BLaER1 (cell line): ENCODE measurements at regions not wholly inside any gene's neighbourhood (a gene's known extent, or its start where the extent isn't known, plus 50 kb on each side); places are given as distances from the start of the nearest gene placed in this dataset.

Experiments used
- H3K27ac ChIP-seq: shearing (Covaris generic); formaldehyde crosslinking; 2 replicates; pipeline ENCODE4 v1.8.1; 2022
- H3K27me3 ChIP-seq: shearing (Covaris generic); formaldehyde crosslinking; 2 replicates; pipeline ENCODE4 v1.8.1; 2022
- H3K36me3 ChIP-seq: shearing (Covaris generic); formaldehyde crosslinking; 2 replicates; pipeline ENCODE4 v1.8.1; 2022
- H3K4me1 ChIP-seq: shearing (Covaris generic); formaldehyde crosslinking; 2 replicates; pipeline ENCODE4 v1.8.1; 2022
- H3K4me2 ChIP-seq: shearing (Covaris generic); formaldehyde crosslinking; 2 replicates; pipeline ENCODE4 v1.8.1; 2022
- H3K4me3 ChIP-seq: shearing (Covaris generic); formaldehyde crosslinking; 2 replicates; pipeline ENCODE4 v1.8.1; 2022
- H3K9ac ChIP-seq: shearing (Covaris generic); formaldehyde crosslinking; 2 replicates; pipeline ENCODE4 v1.8.1; 2022
- H3K9me3 ChIP-seq: shearing (Covaris generic); formaldehyde crosslinking; 2 replicates; pipeline ENCODE4 v1.8.1; 2022
- H4K20me1 ChIP-seq: shearing (Covaris generic); formaldehyde crosslinking; 2 replicates; pipeline ENCODE4 v1.8.1; 2022
- Cebpa-rat ChIP-seq: shearing (Covaris generic); IDR thresholded peaks from 2 replicates; pipeline ENCODE4 v1.8.1; 2022

GRCh38 chr5:5593391-5593790 is 170.9 kb downstream of the ICE1 start:
- Histone ChIP-seq H3K9me3 (no peaks in the 10 kb centered on the region), H3K36me3 (no peaks in the 10 kb centered on the region), H3K9ac (no peak overlapping the region), H3K27me3 (no peaks in the 10 kb centered on the region), H4K20me1 (no peaks in the 10 kb centered on the region), H3K4me2 (no peak overlapping the region), H3K4me3 (no peak overlapping the region), H3K4me1 (no peaks in the 10 kb centered on the region), H3K27ac (no peak overlapping the region)
- TF ChIP-seq Cebpa-rat, result no peak

- H3K4me1 ChIP-seq, result no peaks in the 10 kb centered on the region
- H3K4me3 ChIP-seq, result no peak overlapping the region
These were observed 170.1 kb downstream of the ICE1 start for GRCh38 chr5:5592541-5592940.

GRCh38 chr5:5591567-5591966 is 169.1 kb downstream of the ICE1 start:
- no peaks in the 10 kb centered on the region for H3K9me3 ChIP-seq
- no peak overlapping the region for H3K27ac ChIP-seq
- no peak for TF ChIP-seq Cebpa-rat
- H3K9ac ChIP-seq, result no peak overlapping the region
- no peak overlapping the region for H3K4me2 ChIP-seq
- H3K36me3 ChIP-seq, result no peaks in the 10 kb centered on the region
- no peak overlapping the region for H3K4me3 ChIP-seq
- no peaks in the 10 kb centered on the region for H3K27me3 ChIP-seq
- H3K4me1 ChIP-seq, result no peaks in the 10 kb centered on the region
- H4K20me1 ChIP-seq, result no peaks in the 10 kb centered on the region

More at GRCh38 chr5:5592541-5592940, 170.1 kb downstream of the ICE1 start:
- no peak overlapping the region for H3K4me2 ChIP-seq
- H3K9ac ChIP-seq, result no peak overlapping the region
- H3K27ac ChIP-seq, result no peak overlapping the region
- H3K36me3 ChIP-seq, result no peaks in the 10 kb centered on the region
- no peaks in the 10 kb centered on the region for H3K27me3 ChIP-seq
- no peaks in the 10 kb centered on the region for H3K9me3 ChIP-seq
- no peaks in the 10 kb centered on the region for H4K20me1 ChIP-seq
- TF ChIP-seq Cebpa-rat, result no peak

GRCh38 chr5:5589857-5590256 is 167.4 kb downstream of the ICE1 start:
- Histone ChIP-seq H3K9me3 (no peaks in the 10 kb centered on the region), H3K4me3 (no peak overlapping the region), H3K27ac (no peak overlapping the region), H3K9ac (no peak overlapping the region), H3K36me3 (no peaks in the 10 kb centered on the region), H3K27me3 (no peaks in the 10 kb centered on the region), H3K4me2 (no peak overlapping the region), H4K20me1 (no peaks in the 10 kb centered on the region), H3K4me1 (no peaks in the 10 kb centered on the region)
- TF ChIP-seq Cebpa-rat, result no peak

GRCh38 chr5:5588887-5589826 is 166.7 kb downstream of the ICE1 start:
- no peak overlapping the region for H3K27ac ChIP-seq
- no peak overlapping the region for H3K4me3 ChIP-seq
- H3K9me3 ChIP-seq, result no peaks in the 10 kb centered on the region
- H3K4me2 ChIP-seq, result no peak overlapping the region
- no peaks in the 10 kb centered on the region for H3K36me3 ChIP-seq
- no peak overlapping the region for H3K9ac ChIP-seq
- no peaks in the 10 kb centered on the region for H3K27me3 ChIP-seq
- no peaks in the 10 kb centered on the region for H4K20me1 ChIP-seq
- TF ChIP-seq Cebpa-rat, result no peak
- H3K4me1 ChIP-seq, result no peaks in the 10 kb centered on the region

- Histone ChIP-seq H3K9me3 (no peaks in the 10 kb centered on the region), H3K4me2 (no peak overlapping the region), H3K4me3 (no peak overlapping the region), H3K36me3 (no peaks in the 10 kb centered on the region), H4K20me1 (no peaks in the 10 kb centered on the region), H3K27ac (no peak overlapping the region), H3K27me3 (no peaks in the 10 kb centered on the region), H3K9ac (no peak overlapping the region), H3K4me1 (no peaks in the 10 kb centered on the region)
- no peak for TF ChIP-seq Cebpa-rat
These were observed 165.9 kb downstream of the ICE1 start for GRCh38 chr5:5588386-5588785.

GRCh38 chr5:5587474-5587873 is 165.0 kb downstream of the ICE1 start:
- Histone ChIP-seq H3K9ac (no peak overlapping the region), H3K27ac (no peak overlapping the region), H3K4me3 (no peak overlapping the region), H3K9me3 (no peaks in the 10 kb centered on the region), H3K27me3 (no peaks in the 10 kb centered on the region), H3K36me3 (no peaks in the 10 kb centered on the region), H4K20me1 (no peaks in the 10 kb centered on the region), H3K4me1 (no peaks in the 10 kb centered on the region), H3K4me2 (no peak overlapping the region)
- no peak for TF ChIP-seq Cebpa-rat

- Histone ChIP-seq H3K4me2 (no peak overlapping the region), H3K9ac (no peak overlapping the region), H4K20me1 (no peaks in the 10 kb centered on the region), H3K4me3 (no peak overlapping the region), H3K4me1 (no peaks in the 10 kb centered on the region), H3K36me3 (no peaks in the 10 kb centered on the region), H3K9me3 (no peaks in the 10 kb centered on the region), H3K27ac (no peak overlapping the region), H3K27me3 (no peaks in the 10 kb centered on the region)
- TF ChIP-seq Cebpa-rat, result no peak
These were observed 164.2 kb downstream of the ICE1 start for GRCh38 chr5:5586721-5587120.

- H3K27me3 ChIP-seq, result no peaks in the 10 kb centered on the region
- H3K4me1 ChIP-seq, result no peaks in the 10 kb centered on the region
- H4K20me1 ChIP-seq, result no peaks in the 10 kb centered on the region
- no peak overlapping the region for H3K4me3 ChIP-seq
- no peaks in the 10 kb centered on the region for H3K36me3 ChIP-seq
- no peak for TF ChIP-seq Cebpa-rat
- no peak overlapping the region for H3K9ac ChIP-seq
- H3K4me2 ChIP-seq, result no peak overlapping the region
- H3K9me3 ChIP-seq, result no peaks in the 10 kb centered on the region
- H3K27ac ChIP-seq, result no peak overlapping the region
These were observed 163.4 kb downstream of the ICE1 start for GRCh38 chr5:5585751-5586341.

GRCh38 chr5:5584751-5585150 is 162.3 kb downstream of the ICE1 start:
- Histone ChIP-seq H3K36me3 (no peaks in the 10 kb centered on the region), H3K27me3 (no peaks in the 10 kb centered on the region), H3K4me1 (no peaks in the 10 kb centered on the region), H3K4me2 (no peak overlapping the region), H3K4me3 (no peak overlapping the region), H4K20me1 (no peaks in the 10 kb centered on the region), H3K9ac (no peak overlapping the region), H3K27ac (no peak overlapping the region), H3K9me3 (no peaks in the 10 kb centered on the region)
- no peak for TF ChIP-seq Cebpa-rat
